ENCODE measurements at regions not wholly inside any gene's neighbourhood (a gene's known extent, or its start where the extent isn't known, plus 50 kb on each side); places are given as distances from the start of the nearest gene placed in this dataset.

- TF ChIP-seq ZSCAN18 (tag by site-specific recombination; IDR thresholded peaks at IDR 0.05) (no peak), ZNF2 (tag by site-specific recombination; IDR thresholded peaks at IDR 0.05) (no peak), ZNF544 (tag by site-specific recombination; IDR thresholded peaks at IDR 0.05) (no peak), ZNF221 (tag by site-specific recombination; IDR thresholded peaks at IDR 0.05; ENCODE audit: borderline replicate concordance) (no peak)
These were observed 255.4 kb downstream of the ARPP21 start (continued) for GRCh38 chr3:35894735-35895134.

GRCh38 chr3:35899245-35899644 is 259.9 kb downstream of the ARPP21 start:
- no peaks in the 10 kb centered on the region for H3K4me1 ChIP-seq (ENCODE audit: control insufficient read depth, insufficient read depth, low read length)
- TF ChIP-seq ZEB2 (tag by site-specific recombination; IDR thresholded peaks at IDR 0.05), result no peak
- no peak for TF ChIP-seq ZNF335 (tag by site-specific recombination; conservative IDR thresholded peaks at IDR 0.05)
- no peak for TF ChIP-seq ZNF112 (tag by site-specific recombination; IDR thresholded peaks at IDR 0.05)
- TF ChIP-seq ZNF350 (tag by site-specific recombination; IDR thresholded peaks at IDR 0.05), result no peak
- H3K4me3 ChIP-seq (ENCODE audit: low read depth, low read length), result no peak overlapping the region
- POLR2A ChIA-PET, result no interaction called here
- CTCF ChIA-PET, result no interaction called here
- H3K36me3 ChIP-seq (ENCODE audit: control insufficient read depth in 2 of 2, insufficient read depth in 1 of 2, low read length in 2 of 2), result no peaks in the 10 kb centered on the region
- H3K9me3 ChIP-seq (ENCODE audit: control insufficient read depth, insufficient read depth, low read depth, low read length), result no peaks in the 10 kb centered on the region
- H3K27ac ChIP-seq (ENCODE audit: extremely low read depth, low read depth, low read length), result no peak overlapping the region

GRCh38 chr3:35900079-35900478 is 260.8 kb downstream of the ARPP21 start:
- ChIA-PET CTCF (no interaction called here), POLR2A (no interaction called here)
- H3K4me3 ChIP-seq (ENCODE audit: low read depth, low read length), result no peak overlapping the region
- no peak overlapping the region for H3K27ac ChIP-seq (ENCODE audit: extremely low read depth, low read depth, low read length)
- H3K4me1 ChIP-seq (ENCODE audit: control insufficient read depth, insufficient read depth, low read length), result no peaks in the 10 kb centered on the region
- H3K9me3 ChIP-seq (ENCODE audit: control insufficient read depth, insufficient read depth, low read depth, low read length), result no peaks in the 10 kb centered on the region
- H3K36me3 ChIP-seq (ENCODE audit: control insufficient read depth in 2 of 2, insufficient read depth in 1 of 2, low read length in 2 of 2), result no peaks in the 10 kb centered on the region
- no peak for TF ChIP-seq ZNF621 (tag by site-specific recombination; IDR thresholded peaks at IDR 0.05)
- TF ChIP-seq PRDM2 (tag by site-specific recombination; IDR thresholded peaks at IDR 0.05; ENCODE audit: borderline replicate concordance), result no peak
- no peak for TF ChIP-seq ZNF488 (tag by site-specific recombination; IDR thresholded peaks at IDR 0.05)
- no peak for TF ChIP-seq ZNF785 (tag by site-specific recombination; IDR thresholded peaks at IDR 0.05)
- no peak for TF ChIP-seq ZNF280C (tag by site-specific recombination; IDR thresholded peaks at IDR 0.05)
- TF ChIP-seq ZBTB1 (tag by site-specific recombination; IDR thresholded peaks at IDR 0.05), result no peak
- no peak for TF ChIP-seq ZNF449 (tag by site-specific recombination; IDR thresholded peaks at IDR 0.05)
- no peak for TF ChIP-seq SP7 (tag by site-specific recombination; IDR thresholded peaks at IDR 0.05)
- TF ChIP-seq TRIM28 (IDR thresholded peaks at IDR 0.05; ENCODE audit: borderline replicate concordance, low read length), result no peak
- no peak for TF ChIP-seq ZNF354C (tag by site-specific recombination; IDR thresholded peaks at IDR 0.05; ENCODE audit: borderline replicate concordance, low read depth)
- no peak for TF ChIP-seq ZNF768 (tag by site-specific recombination; IDR thresholded peaks at IDR 0.05)
- TF ChIP-seq ZNF266 (tag by site-specific recombination; IDR thresholded peaks at IDR 0.05; ENCODE audit: low read depth), result no peak
- TF ChIP-seq HOXD13 (CRISPR knock-in tag; IDR thresholded peaks at IDR 0.05; ENCODE audit: borderline replicate concordance), result no peak
- TF ChIP-seq ZNF580 (tag by site-specific recombination; IDR thresholded peaks at IDR 0.05), result no peak
- TF ChIP-seq ZEB2 (tag by site-specific recombination; IDR thresholded peaks at IDR 0.05), result no peak

Measured in HEK293 (cell line).